Keratinocyte (primary cell): ENCODE measurements at regions not wholly inside any gene's neighbourhood (a gene's known extent, or its start where the extent isn't known, plus 50 kb on each side); places are given as distances from the start of the nearest gene placed in this dataset.

Experiments
- DNase-seq: peaks from one replicate; pipeline ENCODE4 v3.0.0-alpha.2; 2011; ENCODE audit warnings: low read depth, missing footprints, low spot score
- FAIRE-seq: peaks from 2 replicates; lab custom pipeline; 2011; peaks lifted over from hg19 to GRCh38; lab: Jason Lieb, UNC
- H2AFZ ChIP-seq: 2 replicates; pipeline ENCODE4 v1.6.0; 2012; ENCODE audit warnings: low read length, control low read depth, inconsistent platforms; ENCODE audit not compliant: control insufficient read depth
- H3K27ac ChIP-seq: 2 replicates; pipeline ENCODE4 v1.5.1; 2011; ENCODE audit warnings: low read length; ENCODE audit not compliant: control insufficient read depth, insufficient read depth
- H3K27me3 ChIP-seq: 3 replicates; pipeline ENCODE4 v1.6.0; 2011; ENCODE audit warnings: low read length; ENCODE audit not compliant: control insufficient read depth, insufficient read depth; ENCODE audit errors: extremely low read depth
- H3K36me3 ChIP-seq, 2 experiments: 2 replicates in 1 of 2; 3 replicates in 1 of 2; pipeline ENCODE4 v1.5.1; 2011; ENCODE audit warnings: low read length in 2 of 2, mild to moderate bottlenecking in 1 of 2; ENCODE audit not compliant: control insufficient read depth in 2 of 2, insufficient read depth in 2 of 2; ENCODE audit errors: extremely low read depth in 1 of 2
- H3K4me1 ChIP-seq: 3 replicates; pipeline ENCODE4 v1.5.1; 2011; ENCODE audit warnings: low read length; ENCODE audit not compliant: control insufficient read depth, insufficient read depth; ENCODE audit errors: extremely low read depth
- H3K4me2 ChIP-seq: 3 replicates; pipeline ENCODE4 v1.6.0; 2011; ENCODE audit warnings: low read depth, low read length; ENCODE audit not compliant: control insufficient read depth, insufficient read depth; ENCODE audit errors: extremely low read depth
- H3K4me3 ChIP-seq, 3 experiments: fragments of 200-600 bp in 1 of 3; sonication (generic) in 1 of 3; 2 replicates in 2 of 3; 3 replicates in 1 of 3; pipeline ENCODE4 v1.5.1; 2011 to 2016; ENCODE audit warnings: low read length in 3 of 3, mild to moderate bottlenecking in 3 of 3, control low read depth in 2 of 3, inconsistent platforms in 1 of 3, low read depth in 1 of 3, mixed read lengths in 1 of 3, mixed run types in 1 of 3, moderate library complexity in 1 of 3; ENCODE audit not compliant: control insufficient read depth in 2 of 3, insufficient read depth in 2 of 3; ENCODE audit errors: extremely low read depth in 1 of 3
- H3K79me2 ChIP-seq: 2 replicates; pipeline ENCODE4 v1.6.0; 2012; ENCODE audit warnings: low read length; ENCODE audit not compliant: control insufficient read depth, insufficient read depth
- H3K9ac ChIP-seq: 3 replicates; pipeline ENCODE4 v1.6.0; 2011; ENCODE audit warnings: low read length; ENCODE audit not compliant: control insufficient read depth, insufficient read depth; ENCODE audit errors: extremely low read depth
- H3K9me1 ChIP-seq: 3 replicates; pipeline ENCODE4 v1.6.0; 2011; ENCODE audit warnings: low read length; ENCODE audit not compliant: control insufficient read depth, insufficient read depth; ENCODE audit errors: extremely low read depth
- H3K9me3 ChIP-seq: 2 replicates; pipeline ENCODE4 v1.5.1; 2012; ENCODE audit warnings: low read depth, low read length; ENCODE audit not compliant: control insufficient read depth
- H4K20me1 ChIP-seq: 3 replicates; pipeline ENCODE4 v1.6.0; 2011; ENCODE audit warnings: low read length; ENCODE audit not compliant: control insufficient read depth, insufficient read depth; ENCODE audit errors: extremely low read depth
- EZH2 ChIP-seq: IDR thresholded peaks from one replicate; pipeline ENCODE4 v1.6.1; 2012; ENCODE audit warnings: inconsistent platforms, mild to moderate bottlenecking, low read length, moderate library complexity
- dilution Hi-C: fragments of 300-500 bp; cut with MboI; formaldehyde crosslinking; loops from one replicate; pipeline ENCODE4 v1.7.0; 2020; ENCODE audit warnings: low sequenced_read_pairs; ENCODE audit not compliant: extremely low pct_ligation_motif_present
- TF ChIP-seq, protein P1 (sequence below), 3 experiments: IDR thresholded peaks in 1 of 3; conservative IDR thresholded peaks in 1 of 3; optimal IDR thresholded peaks in 1 of 3; 2 replicates in 2 of 3; 3 replicates in 1 of 3; pipeline versions ENCODE3 to v1.5.1; 2011; ENCODE audit warnings: low read length in 3 of 3, mild to moderate bottlenecking in 3 of 3, moderate library complexity in 2 of 3, control low read depth in 1 of 3, inconsistent platforms in 1 of 3; ENCODE audit not compliant: insufficient read depth in 2 of 3; ENCODE audit errors: extremely low read depth in 1 of 3

DNA sequence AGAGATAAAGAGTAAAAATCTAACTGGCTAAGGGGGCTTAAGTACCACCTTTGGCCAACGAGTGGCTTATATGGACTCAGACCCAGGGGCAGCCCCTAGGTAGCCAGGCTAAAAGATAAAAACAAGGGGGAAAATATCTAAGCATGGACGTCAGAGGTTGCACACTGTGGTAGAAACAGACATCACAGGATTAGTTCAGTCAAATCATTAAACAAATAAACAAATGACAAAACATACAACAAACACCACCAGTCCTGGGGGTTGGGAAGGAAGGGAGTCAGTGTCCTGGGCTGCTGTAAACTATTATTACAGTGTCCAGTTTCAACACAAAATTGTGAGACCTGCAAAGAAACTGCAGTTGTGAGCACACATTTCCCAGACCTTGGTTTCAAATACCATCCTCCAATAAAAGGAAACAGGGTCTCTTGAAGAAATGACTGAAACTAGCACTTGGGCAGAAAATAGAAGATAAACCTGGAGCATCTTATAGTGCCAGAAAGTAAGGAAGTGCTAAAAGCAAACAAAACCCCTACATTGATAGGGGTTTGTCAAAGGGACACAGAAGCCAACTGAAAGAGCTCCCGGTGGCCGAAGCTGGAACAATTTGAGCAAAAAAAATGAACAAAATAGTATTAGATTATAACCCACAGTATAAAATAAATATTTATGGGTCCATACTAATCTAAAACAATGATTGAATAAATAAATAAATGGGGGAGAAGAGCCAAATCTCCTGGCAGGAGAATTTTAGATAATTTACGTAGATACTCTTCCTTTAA, 154.8 kb upstream of the KLF7 start:
- no peak overlapping the region for H3K4me3 ChIP-seq
- TF ChIP-seq EZH2: no peak
- TF ChIP-seq, protein P1, sequence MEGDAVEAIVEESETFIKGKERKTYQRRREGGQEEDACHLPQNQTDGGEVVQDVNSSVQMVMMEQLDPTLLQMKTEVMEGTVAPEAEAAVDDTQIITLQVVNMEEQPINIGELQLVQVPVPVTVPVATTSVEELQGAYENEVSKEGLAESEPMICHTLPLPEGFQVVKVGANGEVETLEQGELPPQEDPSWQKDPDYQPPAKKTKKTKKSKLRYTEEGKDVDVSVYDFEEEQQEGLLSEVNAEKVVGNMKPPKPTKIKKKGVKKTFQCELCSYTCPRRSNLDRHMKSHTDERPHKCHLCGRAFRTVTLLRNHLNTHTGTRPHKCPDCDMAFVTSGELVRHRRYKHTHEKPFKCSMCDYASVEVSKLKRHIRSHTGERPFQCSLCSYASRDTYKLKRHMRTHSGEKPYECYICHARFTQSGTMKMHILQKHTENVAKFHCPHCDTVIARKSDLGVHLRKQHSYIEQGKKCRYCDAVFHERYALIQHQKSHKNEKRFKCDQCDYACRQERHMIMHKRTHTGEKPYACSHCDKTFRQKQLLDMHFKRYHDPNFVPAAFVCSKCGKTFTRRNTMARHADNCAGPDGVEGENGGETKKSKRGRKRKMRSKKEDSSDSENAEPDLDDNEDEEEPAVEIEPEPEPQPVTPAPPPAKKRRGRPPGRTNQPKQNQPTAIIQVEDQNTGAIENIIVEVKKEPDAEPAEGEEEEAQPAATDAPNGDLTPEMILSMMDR (optimal IDR thresholded peaks at IDR 0.05 in 1 of 3, IDR thresholded peaks at IDR 0.05 in 1 of 3, conservative IDR thresholded peaks at IDR 0.05 in 1 of 3; ENCODE audit: extremely low read depth in 1 of 3, insufficient read depth in 2 of 3, low read length in 3 of 3): no peak
- no peak overlapping the region for H3K4me2 ChIP-seq
- DNase-seq (no peak), FAIRE-seq (no peak)
- H3K9ac ChIP-seq: no peak overlapping the region
- H2AFZ ChIP-seq: no peak overlapping the region
- H3K79me2 ChIP-seq: no peaks in the 10 kb centered on the region
- H4K20me1 ChIP-seq: no peaks in the 10 kb centered on the region
- no peaks in the 10 kb centered on the region for H3K27me3 ChIP-seq
- dilution Hi-C loops: no loop called here
- H3K4me1 ChIP-seq: peaks cover 9% of the 10 kb centered on the region
- no peak overlapping the region for H3K27ac ChIP-seq
- H3K9me3 ChIP-seq: no peaks in the 10 kb centered on the region
- H3K9me1 ChIP-seq: no peaks in the 10 kb centered on the region
- H3K36me3 ChIP-seq: no peaks in the 10 kb centered on the region

DNA sequence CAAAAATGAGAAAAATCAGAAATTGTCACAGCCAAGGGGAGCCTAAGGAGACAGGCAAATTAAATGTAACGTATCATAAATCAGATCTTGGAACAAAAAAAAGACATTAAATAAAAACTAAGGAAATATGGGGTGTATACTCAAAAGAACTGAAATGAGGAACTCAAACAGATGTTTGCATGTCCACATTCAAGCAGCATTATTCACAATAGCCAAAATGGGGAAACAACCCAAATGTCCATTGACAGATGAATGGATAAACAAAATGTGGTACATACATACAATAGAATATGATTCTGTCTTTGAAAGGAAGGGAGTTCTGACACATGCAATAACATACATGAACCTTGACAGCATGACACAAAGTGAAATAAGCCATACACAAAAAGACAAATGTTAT, 155.8 kb upstream of the KLF7 start:
- no peaks in the 10 kb centered on the region for H3K9me1 ChIP-seq
- H3K4me2 ChIP-seq: no peak overlapping the region
- no peaks in the 10 kb centered on the region for H3K36me3 ChIP-seq
- no peak overlapping the region for H3K4me3 ChIP-seq
- DNase-seq (no peak), FAIRE-seq (no peak)
- no peak overlapping the region for H3K9ac ChIP-seq
- no peaks in the 10 kb centered on the region for H3K9me3 ChIP-seq
- H2AFZ ChIP-seq: no peak overlapping the region
- no peak for TF ChIP-seq EZH2
- TF ChIP-seq, protein P1 (optimal IDR thresholded peaks at IDR 0.05 in 1 of 3, IDR thresholded peaks at IDR 0.05 in 1 of 3, conservative IDR thresholded peaks at IDR 0.05 in 1 of 3; ENCODE audit: extremely low read depth in 1 of 3, insufficient read depth in 2 of 3, low read length in 3 of 3): no peak
- H4K20me1 ChIP-seq: no peaks in the 10 kb centered on the region
- peaks cover 9% of the 10 kb centered on the region for H3K4me1 ChIP-seq
- no peaks in the 10 kb centered on the region for H3K27me3 ChIP-seq
- dilution Hi-C loops: no loop called here
- H3K79me2 ChIP-seq: no peaks in the 10 kb centered on the region
- H3K27ac ChIP-seq: no peak overlapping the region
